HT1080 (cell line): ENCODE measurements at regions not wholly inside any gene's neighbourhood (a gene's known extent, or its start where the extent isn't known, plus 50 kb on each side); places are given as distances from the start of the nearest gene placed in this dataset.
A peak's percentile ranks its signal among the peaks of the same experiment; 100 is the strongest.

Experiments
- DNase-seq: peaks from one replicate; pipeline ENCODE4 v3.0.0-alpha.2; 2015; ENCODE audit warnings: low read depth

- DNase-seq = no peak
Observed at GRCh38 chr5:96284727-96285389, 148.2 kb downstream of the PCSK1 start.

DNA sequence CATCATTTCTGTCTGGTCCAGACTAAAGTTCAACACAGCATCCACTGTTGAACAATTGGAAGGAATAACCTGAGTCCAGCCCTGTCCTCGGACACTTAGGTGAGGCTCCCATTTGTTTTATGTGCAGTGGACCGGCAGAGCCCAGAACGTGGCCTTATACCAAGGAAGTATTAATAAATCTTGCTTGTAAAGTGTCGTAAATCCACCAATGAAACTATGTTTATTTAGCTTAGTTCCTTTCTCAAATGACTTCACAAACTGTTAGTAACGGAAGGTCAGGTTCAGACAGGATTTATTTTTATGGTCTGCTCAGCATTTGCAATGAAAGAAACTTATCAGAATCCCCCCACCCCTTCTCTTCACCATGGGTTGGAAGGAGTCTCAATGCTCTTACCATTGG, 149.5 kb downstream of the PCSK1 start:
- DNase-seq = no peak

GRCh38 chr5:96282020-96282419, 151.0 kb downstream of the PCSK1 start:
- DNase-seq = no peak

DNA sequence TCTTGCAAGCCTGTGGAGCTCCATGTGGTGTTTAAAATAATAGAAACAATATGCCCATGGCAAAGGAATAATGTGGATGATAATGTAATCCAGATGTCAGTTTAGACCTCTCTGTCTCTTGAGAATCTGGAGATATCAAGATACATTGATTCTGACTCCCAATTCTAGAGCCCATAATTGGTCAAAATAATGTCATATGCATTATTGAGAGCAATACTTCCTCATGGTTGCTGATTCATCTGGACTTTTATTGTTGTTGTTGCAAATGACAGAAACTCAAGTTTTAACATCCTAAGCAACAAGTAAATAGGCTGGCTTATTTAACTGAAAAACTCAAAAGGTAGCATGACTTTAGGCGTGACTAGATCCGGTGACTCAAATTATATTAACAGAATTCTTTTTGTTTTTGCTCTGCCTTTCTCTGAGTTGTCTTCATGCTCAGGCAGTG, 152.1 kb downstream of the PCSK1 start:
- DNase-seq = no peak

DNA sequence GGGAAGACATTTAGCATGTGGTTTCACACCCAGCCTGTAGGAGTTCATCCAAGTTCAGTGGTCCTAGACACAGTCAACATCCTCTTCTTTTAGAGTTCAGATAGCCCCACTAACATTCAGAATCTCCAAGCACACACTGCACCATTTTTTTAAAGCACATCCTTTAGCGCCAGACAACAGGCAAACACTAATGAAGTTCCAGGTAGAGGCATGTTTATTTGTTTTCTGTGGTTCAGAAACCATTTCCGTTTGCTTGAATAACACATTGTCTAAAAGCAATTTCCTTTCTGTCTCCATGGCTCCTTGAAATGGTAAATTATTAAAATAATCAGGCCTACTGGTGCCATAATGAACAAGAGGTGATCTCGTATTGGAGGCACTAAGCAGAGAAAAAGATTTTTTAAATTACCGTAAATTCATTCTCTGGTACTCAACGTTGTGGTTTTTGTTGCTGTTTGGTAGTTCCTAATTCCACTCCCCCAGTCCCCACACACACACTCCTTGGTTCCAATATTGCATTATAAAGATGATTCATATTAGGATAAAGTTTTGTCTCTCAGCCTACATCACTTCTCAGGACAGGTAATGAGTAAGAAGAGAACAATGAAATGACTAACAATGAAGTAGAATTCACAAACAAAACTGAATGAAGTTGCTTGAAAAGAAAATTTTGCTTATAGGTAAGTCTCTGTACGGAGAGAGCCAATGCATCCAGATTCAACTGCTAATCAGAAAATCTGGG, 153.1 kb downstream of the PCSK1 start:
- peak; percentile 86 for DNase-seq

GRCh38 chr5:96278981-96279380, 154.1 kb downstream of the PCSK1 start:
- no peak for DNase-seq

DNA sequence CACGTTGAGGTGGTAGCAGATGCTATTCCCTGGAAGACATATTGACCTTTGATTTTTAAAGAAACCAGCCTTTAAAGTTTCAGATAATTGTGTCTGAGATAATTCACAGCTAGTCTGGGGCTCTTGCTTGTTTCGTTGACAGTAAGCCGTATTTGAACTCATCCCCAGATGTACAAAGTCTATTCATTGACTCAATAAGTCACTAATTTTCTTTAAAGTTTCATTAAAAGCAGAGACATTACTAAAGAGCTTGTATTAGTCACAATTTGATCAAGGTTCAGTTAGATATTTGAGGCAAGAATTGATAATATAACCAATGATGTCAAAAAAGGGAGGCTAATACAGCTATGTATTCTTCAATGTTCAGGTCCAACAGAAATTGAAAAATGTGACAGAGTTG, 158.0 kb downstream of the PCSK1 start:
- no peak for DNase-seq

DNA sequence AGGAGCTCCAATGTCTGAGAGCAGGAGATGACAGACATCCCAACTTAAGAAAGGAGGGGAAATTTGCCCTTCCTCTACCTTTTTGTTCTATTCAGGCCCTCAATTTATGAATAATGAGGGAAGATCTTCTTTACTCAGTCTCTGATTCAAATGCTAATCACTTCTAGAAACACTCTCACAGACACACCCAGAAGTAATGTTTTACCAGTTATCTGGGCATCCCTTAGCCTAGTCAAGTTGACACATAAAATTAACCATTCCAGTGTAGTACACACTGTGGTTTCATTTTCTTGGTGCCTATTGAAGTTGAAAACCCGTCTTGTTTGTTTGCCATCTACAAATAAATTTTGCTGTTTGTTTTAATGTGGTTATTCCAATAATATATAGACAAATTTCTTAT, 167.6 kb downstream of the PCSK1 start:
- no peak for DNase-seq

- DNase-seq = no peak
Observed at GRCh38 chr5:96264047-96264446, 169.0 kb downstream of the PCSK1 start.

DNA sequence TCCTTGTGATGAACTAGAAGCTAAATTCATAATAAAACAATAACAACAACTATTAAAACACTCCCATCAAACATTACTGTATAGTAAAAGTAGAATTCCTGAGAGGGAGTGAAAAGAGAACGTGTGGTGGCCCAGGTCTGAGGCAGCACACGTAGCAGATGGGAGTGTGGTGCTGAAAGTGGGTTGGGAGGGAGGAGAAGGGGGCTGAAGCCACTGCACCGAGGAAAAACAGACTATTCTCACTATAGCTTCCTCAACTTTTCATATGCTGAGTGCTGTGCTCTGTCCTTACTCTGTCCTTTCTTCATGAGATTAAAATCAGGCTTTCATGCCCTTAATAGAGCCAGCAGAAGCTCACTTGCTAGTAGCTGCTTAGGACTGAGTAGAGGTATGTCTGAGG, 170.9 kb downstream of the PCSK1 start:
- no peak for DNase-seq

GRCh38 chr5:96260009-96260408, 173.0 kb downstream of the PCSK1 start:
- no peak for DNase-seq

GRCh38 chr5:96259151-96259772, 173.8 kb downstream of the PCSK1 start:
- DNase-seq = peak; percentile 87

DNA sequence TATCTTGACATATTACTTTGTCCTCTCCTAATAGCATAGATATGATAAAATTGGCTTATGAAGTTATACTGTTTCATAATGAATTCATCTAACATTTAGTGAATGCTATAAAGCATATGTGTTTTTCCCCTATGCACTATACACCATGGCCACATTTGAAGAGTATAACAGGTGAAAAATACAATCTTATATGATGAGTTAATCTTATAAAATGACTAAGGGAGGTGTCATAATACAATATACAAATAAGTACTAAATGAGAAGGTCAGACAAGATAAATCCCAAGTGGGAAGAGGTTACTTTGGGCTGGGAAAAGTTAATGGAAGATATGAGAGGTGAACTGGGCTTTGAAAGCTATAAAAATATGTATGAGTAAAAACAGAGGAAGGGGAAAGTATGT, 174.4 kb downstream of the PCSK1 start:
- DNase-seq = no peak

DNA sequence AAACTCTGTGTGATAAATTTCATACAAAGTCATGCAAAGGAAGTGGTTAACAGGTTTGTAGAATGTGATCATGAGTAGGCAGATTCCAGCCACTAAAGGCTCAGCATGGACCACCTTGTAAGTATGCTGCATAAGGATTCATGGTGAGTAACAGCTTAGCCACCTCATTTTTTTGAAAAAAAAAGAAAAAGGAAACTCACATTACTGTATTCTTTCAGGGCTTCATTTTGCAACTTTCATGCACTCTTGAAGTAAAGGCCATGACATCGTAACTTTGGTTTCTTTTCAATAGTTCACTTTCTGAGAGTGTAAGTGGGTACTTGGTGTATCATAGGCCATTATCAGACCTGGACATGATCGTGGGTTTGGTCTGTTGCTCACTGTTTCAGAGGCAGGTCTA, 175.1 kb downstream of the PCSK1 start:
- peak; percentile 85 for DNase-seq

DNA sequence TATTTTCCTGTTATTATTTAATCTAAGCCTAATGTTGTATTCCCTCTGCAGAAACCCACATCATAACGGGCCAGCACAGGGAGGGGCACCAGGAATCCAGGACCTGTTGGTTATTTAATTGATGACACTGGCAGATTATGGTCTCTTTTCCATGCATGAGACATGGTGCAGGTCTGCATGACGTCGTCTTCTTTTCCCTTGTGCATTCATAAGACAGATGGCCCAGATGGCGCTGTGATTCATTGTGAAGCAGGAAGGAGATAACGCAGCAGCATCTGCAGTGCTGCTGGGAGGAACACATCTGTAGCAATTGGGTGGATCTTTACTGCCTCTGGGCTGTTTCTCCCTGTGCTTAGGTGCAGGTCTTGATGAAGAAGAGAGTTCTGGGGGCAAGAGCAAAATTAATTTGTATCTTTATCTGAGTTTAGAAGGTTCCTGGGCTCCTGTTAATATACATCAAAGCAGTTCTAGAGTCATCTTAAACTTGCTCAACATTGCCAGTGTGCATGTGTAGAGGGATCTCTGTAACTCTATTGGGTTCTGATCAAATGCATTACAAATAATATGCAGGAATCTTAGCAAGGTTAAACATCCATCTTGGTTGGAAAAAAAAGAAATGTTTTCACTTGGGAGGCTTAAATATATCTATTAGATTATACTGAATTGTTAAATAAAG, 176.1 kb downstream of the PCSK1 start:
- DNase-seq = peak; percentile 71

- DNase-seq = peak; percentile 87
Observed at GRCh38 chr5:96254980-96255691, 177.9 kb downstream of the PCSK1 start.

GRCh38 chr5:96253140-96253539, 179.9 kb downstream of the PCSK1 start:
- DNase-seq = no peak

DNA sequence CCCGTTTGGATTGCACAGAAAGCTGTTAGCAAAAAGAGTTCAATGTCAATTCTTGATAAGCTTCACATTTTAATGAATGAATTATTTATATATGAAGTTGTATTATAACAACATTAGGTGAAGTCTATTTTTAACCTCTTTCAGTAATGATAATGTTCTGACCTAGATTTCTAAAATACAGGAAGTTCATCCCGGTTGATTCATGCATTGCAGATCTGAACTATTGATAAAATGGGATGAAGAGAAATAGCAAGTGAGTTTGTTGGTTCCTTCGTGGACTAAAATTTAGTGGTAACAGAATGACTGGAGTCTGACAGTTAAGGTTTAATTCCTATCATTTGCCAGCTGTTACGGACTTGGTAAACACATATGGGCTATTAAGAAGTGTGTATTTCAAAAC, 180.5 kb downstream of the PCSK1 start:
- no peak for DNase-seq

DNA sequence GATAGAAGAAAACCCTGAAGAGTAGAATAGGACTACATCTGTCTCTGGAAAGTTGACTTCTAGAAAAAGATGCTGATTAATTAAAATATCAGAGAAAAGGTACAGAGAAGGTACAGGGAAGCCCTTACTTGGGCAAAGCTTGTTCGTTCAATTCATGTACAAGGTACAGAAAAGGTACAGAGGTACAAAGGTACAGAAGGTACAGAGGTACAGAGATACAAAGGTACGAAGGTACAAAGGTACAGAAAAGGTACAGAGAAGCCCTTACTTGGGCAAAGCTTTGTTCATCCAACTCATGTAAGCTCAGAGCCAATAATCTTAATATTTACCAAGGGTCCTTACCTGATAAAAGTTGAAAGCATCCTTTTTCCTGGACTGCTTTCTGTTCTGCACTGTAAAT, 182.3 kb downstream of the PCSK1 start:
- DNase-seq = no peak

- DNase-seq = no peak
Observed at GRCh38 chr5:96248131-96248530, 184.9 kb downstream of the PCSK1 start.

GRCh38 chr5:96247708-96248107, 185.3 kb downstream of the PCSK1 start:
- DNase-seq = no peak
